ENCODE measurements at regions not wholly inside any gene's neighbourhood (a gene's known extent, or its start where the extent isn't known, plus 50 kb on each side); places are given as distances from the start of the nearest gene placed in this dataset.

GRCh38 chr14:101217616-101218371 lies 314.3 kb upstream of the RTL1 start:
- FAIRE-seq (no peak), DNase-seq (ENCODE audit: insufficient read length, low spot score) (no peak)
- TF ChIP-seq POU2F2 (IDR thresholded peaks at IDR 0.05; ENCODE audit: low read depth, low read length) = no peak
- no peak for TF ChIP-seq POLR2A (IDR thresholded peaks at IDR 0.05; ENCODE audit: low read depth, low read length)
- TF ChIP-seq POLR2AphosphoS5 (IDR thresholded peaks at IDR 0.05; ENCODE audit: low read depth, low read length) = no peak
- TF ChIP-seq PAX5 (IDR thresholded peaks at IDR 0.05; ENCODE audit: insufficient read depth, low read length, severe bottlenecking) = no peak
- no peak for TF ChIP-seq TAF1 (IDR thresholded peaks at IDR 0.05; ENCODE audit: low read depth, low read length)
- no peak for TF ChIP-seq SPI1 (IDR thresholded peaks at IDR 0.05; ENCODE audit: low read depth, low read length)

- DNase-seq (ENCODE audit: insufficient read length, low spot score) (no peak), FAIRE-seq (no peak)
- TF ChIP-seq TAF1 (IDR thresholded peaks at IDR 0.05; ENCODE audit: low read depth, low read length) (no peak), POLR2AphosphoS5 (IDR thresholded peaks at IDR 0.05; ENCODE audit: low read depth, low read length) (no peak), POLR2A (IDR thresholded peaks at IDR 0.05; ENCODE audit: low read depth, low read length) (no peak), POU2F2 (IDR thresholded peaks at IDR 0.05; ENCODE audit: low read depth, low read length) (no peak), PAX5 (IDR thresholded peaks at IDR 0.05; ENCODE audit: insufficient read depth, low read length, severe bottlenecking) (no peak), SPI1 (IDR thresholded peaks at IDR 0.05; ENCODE audit: low read depth, low read length) (no peak)
Measured at GRCh38 chr14:101219896-101220703, 316.6 kb upstream of the RTL1 start.

GRCh38 chr14:101220921-101221510 lies 317.5 kb upstream of the RTL1 start:
- TF ChIP-seq TAF1 (IDR thresholded peaks at IDR 0.05; ENCODE audit: low read depth, low read length) (no peak), POU2F2 (IDR thresholded peaks at IDR 0.05; ENCODE audit: low read depth, low read length) (no peak), POLR2A (IDR thresholded peaks at IDR 0.05; ENCODE audit: low read depth, low read length) (no peak), SPI1 (IDR thresholded peaks at IDR 0.05; ENCODE audit: low read depth, low read length) (no peak), PAX5 (IDR thresholded peaks at IDR 0.05; ENCODE audit: insufficient read depth, low read length, severe bottlenecking) (no peak), POLR2AphosphoS5 (IDR thresholded peaks at IDR 0.05; ENCODE audit: low read depth, low read length) (no peak)
- no peak for FAIRE-seq
- DNase-seq (ENCODE audit: insufficient read length, low spot score) = no peak

DNA sequence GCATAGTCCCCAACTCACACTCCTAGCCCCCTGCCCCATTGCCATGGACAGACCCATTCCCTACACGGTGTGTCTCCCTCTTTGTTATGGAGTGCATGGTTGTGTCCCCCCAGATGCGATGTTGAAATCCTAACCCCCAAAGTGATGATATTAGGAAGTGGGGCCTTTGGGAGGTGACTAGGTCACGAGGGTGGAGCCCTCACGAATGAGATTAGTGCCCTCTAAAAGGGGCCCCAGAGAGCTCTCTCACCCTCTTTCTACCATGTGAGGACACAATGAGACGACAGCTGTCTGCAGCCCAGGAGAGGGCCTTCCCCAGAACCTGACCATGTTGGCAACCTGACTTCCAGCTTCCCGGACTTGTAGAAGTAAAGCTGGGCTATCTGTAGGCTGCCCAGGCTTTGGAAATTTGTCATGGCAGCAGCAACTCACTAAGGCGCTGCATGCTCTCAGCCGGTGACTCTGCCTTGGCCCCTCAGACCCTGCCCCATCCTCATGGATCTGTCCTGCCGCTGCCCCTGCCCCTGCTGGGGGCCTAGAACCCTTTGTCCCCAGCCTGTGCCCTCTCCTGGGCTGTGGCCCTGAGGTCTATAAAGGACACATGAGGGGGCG lies 318.1 kb upstream of the RTL1 start:
- DNase-seq (ENCODE audit: insufficient read length, low spot score) (no peak), FAIRE-seq (no peak)
- TF ChIP-seq SPI1 (IDR thresholded peaks at IDR 0.05; ENCODE audit: low read depth, low read length) (no peak), POLR2AphosphoS5 (IDR thresholded peaks at IDR 0.05; ENCODE audit: low read depth, low read length) (no peak), POU2F2 (IDR thresholded peaks at IDR 0.05; ENCODE audit: low read depth, low read length) (no peak), TAF1 (IDR thresholded peaks at IDR 0.05; ENCODE audit: low read depth, low read length) (no peak), POLR2A (IDR thresholded peaks at IDR 0.05; ENCODE audit: low read depth, low read length) (no peak), PAX5 (IDR thresholded peaks at IDR 0.05; ENCODE audit: insufficient read depth, low read length, severe bottlenecking) (no peak)

- FAIRE-seq = no peak
- no peak for DNase-seq (ENCODE audit: insufficient read length, low spot score)
- TF ChIP-seq POLR2A (IDR thresholded peaks at IDR 0.05; ENCODE audit: low read depth, low read length) (no peak), POU2F2 (IDR thresholded peaks at IDR 0.05; ENCODE audit: low read depth, low read length) (no peak), SPI1 (IDR thresholded peaks at IDR 0.05; ENCODE audit: low read depth, low read length) (no peak), TAF1 (IDR thresholded peaks at IDR 0.05; ENCODE audit: low read depth, low read length) (no peak), POLR2AphosphoS5 (IDR thresholded peaks at IDR 0.05; ENCODE audit: low read depth, low read length) (no peak), PAX5 (IDR thresholded peaks at IDR 0.05; ENCODE audit: insufficient read depth, low read length, severe bottlenecking) (no peak)
Measured at GRCh38 chr14:101222362-101223070, 319.0 kb upstream of the RTL1 start.

DNA sequence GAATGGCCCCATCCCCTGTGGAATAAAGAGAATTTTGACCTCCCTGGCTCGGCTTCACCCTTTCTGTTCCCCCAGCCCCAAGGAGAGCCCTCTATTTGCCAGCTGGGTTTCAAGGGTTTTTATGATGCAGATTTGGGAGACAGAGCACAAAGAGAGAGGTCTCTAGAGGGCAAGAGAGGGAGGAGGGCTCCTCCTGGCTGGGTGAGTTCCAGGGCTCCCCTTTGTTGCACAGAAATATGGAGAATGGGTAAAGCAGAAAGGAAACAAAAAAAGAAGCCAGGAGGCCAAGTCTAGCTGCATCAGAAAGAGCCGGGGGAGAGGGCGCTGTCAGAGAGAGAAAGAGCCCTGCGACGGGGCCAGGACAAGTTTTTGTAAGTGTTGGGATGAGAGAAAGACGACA lies 319.6 kb upstream of the RTL1 start:
- FAIRE-seq (no peak), DNase-seq (ENCODE audit: insufficient read length, low spot score) (no peak)
- TF ChIP-seq SPI1 (IDR thresholded peaks at IDR 0.05; ENCODE audit: low read depth, low read length) (no peak), PAX5 (IDR thresholded peaks at IDR 0.05; ENCODE audit: insufficient read depth, low read length, severe bottlenecking) (no peak), TAF1 (IDR thresholded peaks at IDR 0.05; ENCODE audit: low read depth, low read length) (no peak), POLR2A (IDR thresholded peaks at IDR 0.05; ENCODE audit: low read depth, low read length) (no peak), POU2F2 (IDR thresholded peaks at IDR 0.05; ENCODE audit: low read depth, low read length) (no peak), POLR2AphosphoS5 (IDR thresholded peaks at IDR 0.05; ENCODE audit: low read depth, low read length) (no peak)

- FAIRE-seq = no peak
- no peak for DNase-seq (ENCODE audit: insufficient read length, low spot score)
- TF ChIP-seq SPI1 (IDR thresholded peaks at IDR 0.05; ENCODE audit: low read depth, low read length) = no peak
- no peak for TF ChIP-seq POLR2AphosphoS5 (IDR thresholded peaks at IDR 0.05; ENCODE audit: low read depth, low read length)
- TF ChIP-seq TAF1 (IDR thresholded peaks at IDR 0.05; ENCODE audit: low read depth, low read length) = no peak
- TF ChIP-seq PAX5 (IDR thresholded peaks at IDR 0.05; ENCODE audit: insufficient read depth, low read length, severe bottlenecking) = no peak
Measured at GRCh38 chr14:101223561-101224162, 320.1 kb upstream of the RTL1 start.
